CD4-positive, CD25-positive, alpha-beta regulatory T cell (primary cell): ENCODE measurements at regions not wholly inside any gene's neighbourhood (a gene's known extent, or its start where the extent isn't known, plus 50 kb on each side); places are given as distances from the start of the nearest gene placed in this dataset.
A peak's percentile ranks its signal among the peaks of the same experiment; 100 is the strongest.
"Not testable (repeated sequence)": the region's sequence is repeated elsewhere in the genome, so short reads cannot be mapped to it uniquely, and the experiment has no call there.

Experiments
- ATAC-seq, 2 donors: fragments of 150-1000 bp; cut with Tn5 transposase; one replicate each; pipeline ENCODE4 v1.10.0; 2021; ENCODE audit warnings: low read depth in 2 of 2, moderate number of reproducible peaks in 2 of 2, moderate library complexity in 1 of 2
- DNase-seq, 3 donors: peaks; one replicate each; pipeline versions ENCODE4 v3.0.0 to v3.0.0-alpha.2; 2012 to 2022; ENCODE audit warnings: mixed read lengths in 1 of 3
- H3K27ac ChIP-seq: one replicate; pipeline ENCODE4 v1.7.0; 2013; ENCODE audit warnings: mild to moderate bottlenecking, low read length; ENCODE audit not compliant: insufficient read depth, poor library complexity, severe bottlenecking
- H3K27me3 ChIP-seq: one replicate; pipeline ENCODE4 v1.7.0; 2013; ENCODE audit warnings: low read length; ENCODE audit not compliant: control insufficient read depth, insufficient read depth
- H3K36me3 ChIP-seq: one replicate; pipeline ENCODE4 v1.7.0; 2013; ENCODE audit warnings: mild to moderate bottlenecking, low read length, moderate library complexity; ENCODE audit not compliant: control insufficient read depth, insufficient read depth
- H3K4me1 ChIP-seq: 2 replicates; pipeline ENCODE4 v1.7.0; 2013; ENCODE audit warnings: mild to moderate bottlenecking, low read length; ENCODE audit not compliant: insufficient read depth, control insufficient read depth, poor library complexity, severe bottlenecking
- H3K4me3 ChIP-seq: one replicate; pipeline ENCODE4 v1.7.0; 2013; ENCODE audit warnings: low read depth, mild to moderate bottlenecking, low read length, moderate library complexity
- H3K9me3 ChIP-seq, 2 experiments: 1 replicate in 1 of 2; 2 replicates in 1 of 2; pipeline ENCODE4 v1.7.0; 2013; ENCODE audit warnings: low read length in 2 of 2, mild to moderate bottlenecking in 1 of 2, moderate library complexity in 1 of 2; ENCODE audit not compliant: control insufficient read depth in 2 of 2
- H3K27ac Mint-ChIP-seq, 3 donors: one replicate each; pipeline ENCODE4 v1.8.0; 2020 to 2022; ENCODE audit warnings: mild to moderate bottlenecking in 3 of 3, mixed read lengths in 3 of 3, moderate library complexity in 2 of 3
- H3K27me3 Mint-ChIP-seq: one replicate; pipeline ENCODE4 v1.8.0; 2022; ENCODE audit warnings: mild to moderate bottlenecking, mixed read lengths
- H3K36me3 Mint-ChIP-seq: one replicate; pipeline ENCODE4 v1.8.0; 2020; ENCODE audit warnings: mixed read lengths
- H3K4me1 Mint-ChIP-seq, 4 donors: one replicate each; pipeline ENCODE4 v1.8.0; 2020 to 2022; ENCODE audit warnings: mixed read lengths in 4 of 4, mild to moderate bottlenecking in 1 of 4
- H3K4me3 Mint-ChIP-seq, 4 donors: one replicate each; pipeline ENCODE4 v1.8.0; 2020 to 2022; ENCODE audit warnings: mild to moderate bottlenecking in 4 of 4, mixed read lengths in 4 of 4, moderate library complexity in 3 of 4
- H3K9me3 Mint-ChIP-seq, 7 donors: one replicate each; pipeline ENCODE4 v1.8.0; 2020 to 2022; ENCODE audit warnings: mixed read lengths in 7 of 7, mild to moderate bottlenecking in 3 of 7, moderate library complexity in 2 of 7

- Mint-ChIP-seq H3K27ac (peak overlapping the region in 1 of 3 donors; percentile 61), H3K4me1 (peaks cover 10 to 42% (median 31%) of the 10 kb centered on the region in 4 donors), H3K4me3 (peak overlapping the region in 2 of 4 donors; percentile 4 to 54)
- not testable (repeated sequence) for H3K36me3 ChIP-seq, H3K9me3 Mint-ChIP-seq, H3K4me1 ChIP-seq, H3K27me3 Mint-ChIP-seq, ATAC-seq, H3K9me3 ChIP-seq, H3K27ac ChIP-seq, DNase-seq, H3K36me3 Mint-ChIP-seq, H3K27me3 ChIP-seq, H3K4me3 ChIP-seq
Measured at GRCh38 chr9:94387338-94388010, 59.0 kb upstream of the NUTM2F start.

- ATAC-seq, H3K27ac Mint-ChIP-seq, DNase-seq, H3K36me3 ChIP-seq, H3K9me3 Mint-ChIP-seq, H3K4me1 ChIP-seq, H3K27me3 Mint-ChIP-seq, H3K9me3 ChIP-seq, H3K36me3 Mint-ChIP-seq, H3K4me3 ChIP-seq, H3K27me3 ChIP-seq, H3K4me3 Mint-ChIP-seq, H3K27ac ChIP-seq: not testable (repeated sequence)
- peaks cover 10 to 44% (median 31%) of the 10 kb centered on the region in 4 donors for H3K4me1 Mint-ChIP-seq
Measured at GRCh38 chr9:94388011-94388406, 59.6 kb upstream of the NUTM2F start.

- H3K27ac Mint-ChIP-seq, H3K27me3 Mint-ChIP-seq, H3K9me3 ChIP-seq, H3K4me3 ChIP-seq, H3K36me3 Mint-ChIP-seq, DNase-seq, H3K36me3 ChIP-seq, H3K27ac ChIP-seq, H3K4me3 Mint-ChIP-seq, ATAC-seq, H3K27me3 ChIP-seq, H3K9me3 Mint-ChIP-seq, H3K4me1 ChIP-seq: not testable (repeated sequence)
- H3K4me1 Mint-ChIP-seq: peaks cover 10 to 37% (median 21%) of the 10 kb centered on the region in 4 donors
Measured at GRCh38 chr9:94390425-94391098, 62.1 kb upstream of the NUTM2F start.

- H3K4me3 ChIP-seq, ATAC-seq, DNase-seq, H3K4me3 Mint-ChIP-seq, H3K36me3 Mint-ChIP-seq, H3K9me3 ChIP-seq, H3K27ac ChIP-seq, H3K27ac Mint-ChIP-seq, H3K9me3 Mint-ChIP-seq, H3K27me3 ChIP-seq, H3K36me3 ChIP-seq, H3K27me3 Mint-ChIP-seq, H3K4me1 ChIP-seq: not testable (repeated sequence)
- H3K4me1 Mint-ChIP-seq: peaks cover 8 to 33% (median 17%) of the 10 kb centered on the region in 4 donors
Measured at GRCh38 chr9:94392971-94393624, 64.7 kb upstream of the NUTM2F start.

- H3K4me1 Mint-ChIP-seq: peaks cover 13 to 31% (median 23%) of the 10 kb centered on the region in 4 donors
Measured at GRCh38 chr9:94397766-94398379, 69.4 kb upstream of the NUTM2F start.

GRCh38 chr9:94400461-94400860 is 72.0 kb upstream of the NUTM2F start:
- ATAC-seq, H3K27ac ChIP-seq, H3K27ac Mint-ChIP-seq, H3K36me3 ChIP-seq, H3K9me3 ChIP-seq, H3K4me3 ChIP-seq, H3K9me3 Mint-ChIP-seq, DNase-seq, H3K36me3 Mint-ChIP-seq, H3K4me1 ChIP-seq, H3K4me3 Mint-ChIP-seq, H3K27me3 Mint-ChIP-seq, H3K27me3 ChIP-seq: not testable (repeated sequence)
- peaks cover 13 to 32% (median 22%) of the 10 kb centered on the region in 4 donors for H3K4me1 Mint-ChIP-seq

More at GRCh38 chr9:94397766-94398379, 69.4 kb upstream of the NUTM2F start:
- H3K9me3 Mint-ChIP-seq, H3K36me3 Mint-ChIP-seq, H3K4me3 ChIP-seq, H3K36me3 ChIP-seq, H3K27me3 Mint-ChIP-seq, H3K27me3 ChIP-seq, H3K4me1 ChIP-seq, H3K27ac ChIP-seq, H3K9me3 ChIP-seq: not testable (repeated sequence)
- H3K27ac Mint-ChIP-seq: peak overlapping the region in 2 of 3 donors; percentile 8 to 83
- peak overlapping the region in 1 of 4 donors; percentile 11 for H3K4me3 Mint-ChIP-seq
- peak in 1 of 2 donors; percentile 37 for ATAC-seq
- DNase-seq: peak in 1 of 3 donors; percentile 3

- DNase-seq, H3K27ac Mint-ChIP-seq, H3K9me3 ChIP-seq: not testable (repeated sequence)
Measured at GRCh38 chr9:94402795-94403194, 74.4 kb upstream of the NUTM2F start.

More at GRCh38 chr9:94402795-94403194, 74.4 kb upstream of the NUTM2F start:
- not testable (repeated sequence) for H3K4me1 ChIP-seq, H3K36me3 ChIP-seq, H3K27me3 Mint-ChIP-seq, H3K4me3 Mint-ChIP-seq, H3K27me3 ChIP-seq, H3K9me3 Mint-ChIP-seq, H3K36me3 Mint-ChIP-seq, H3K4me3 ChIP-seq, ATAC-seq, H3K27ac ChIP-seq
- H3K4me1 Mint-ChIP-seq: peaks cover 8 to 21% (median 14%) of the 10 kb centered on the region in 4 donors
